ENCODE measurements at regions not wholly inside any gene's neighbourhood (a gene's known extent, or its start where the extent isn't known, plus 50 kb on each side); places are given as distances from the start of the nearest gene placed in this dataset.

DNA sequence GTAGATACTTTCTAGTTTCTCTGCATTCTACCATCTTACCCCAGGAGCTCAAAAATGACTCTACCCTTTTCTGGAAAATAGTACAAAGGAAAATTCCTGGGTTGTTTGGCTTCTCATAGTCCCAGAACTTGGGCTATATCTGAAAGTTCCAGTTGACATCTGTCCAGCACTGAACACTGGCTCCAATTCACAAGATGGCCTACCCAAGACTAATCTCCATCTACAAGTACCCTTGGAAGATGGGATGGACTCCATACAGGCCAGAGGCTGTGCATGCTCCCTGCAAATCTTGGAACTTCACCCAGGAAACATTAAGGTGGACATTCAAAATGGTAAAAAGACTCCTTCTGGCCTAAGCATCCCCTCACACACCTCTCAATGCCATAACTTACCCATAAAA lies 427.1 kb downstream of the DTWD2 start:
- H3K27ac ChIP-seq, result no peak overlapping the region
- no peak overlapping the region for H3K4me3 ChIP-seq
- H3K36me3 ChIP-seq, result no peaks in the 10 kb centered on the region
- H3K27me3 ChIP-seq (replicated peaks in 1 of 7), result no peaks in the 10 kb centered on the region
- no peak for DNase-seq
- H3K9me3 ChIP-seq, result no peaks in the 10 kb centered on the region
- intact Hi-C loops (cut with DNase I; ENCODE audit: low total_unique reads), result no loop called here
- TF ChIP-seq POLR2A (IDR thresholded peaks at IDR 0.05) (no peak), POLR2AphosphoS5 (IDR thresholded peaks at IDR 0.05) (no peak)
- TF ChIP-seq, protein P1, sequence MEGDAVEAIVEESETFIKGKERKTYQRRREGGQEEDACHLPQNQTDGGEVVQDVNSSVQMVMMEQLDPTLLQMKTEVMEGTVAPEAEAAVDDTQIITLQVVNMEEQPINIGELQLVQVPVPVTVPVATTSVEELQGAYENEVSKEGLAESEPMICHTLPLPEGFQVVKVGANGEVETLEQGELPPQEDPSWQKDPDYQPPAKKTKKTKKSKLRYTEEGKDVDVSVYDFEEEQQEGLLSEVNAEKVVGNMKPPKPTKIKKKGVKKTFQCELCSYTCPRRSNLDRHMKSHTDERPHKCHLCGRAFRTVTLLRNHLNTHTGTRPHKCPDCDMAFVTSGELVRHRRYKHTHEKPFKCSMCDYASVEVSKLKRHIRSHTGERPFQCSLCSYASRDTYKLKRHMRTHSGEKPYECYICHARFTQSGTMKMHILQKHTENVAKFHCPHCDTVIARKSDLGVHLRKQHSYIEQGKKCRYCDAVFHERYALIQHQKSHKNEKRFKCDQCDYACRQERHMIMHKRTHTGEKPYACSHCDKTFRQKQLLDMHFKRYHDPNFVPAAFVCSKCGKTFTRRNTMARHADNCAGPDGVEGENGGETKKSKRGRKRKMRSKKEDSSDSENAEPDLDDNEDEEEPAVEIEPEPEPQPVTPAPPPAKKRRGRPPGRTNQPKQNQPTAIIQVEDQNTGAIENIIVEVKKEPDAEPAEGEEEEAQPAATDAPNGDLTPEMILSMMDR (IDR thresholded peaks at IDR 0.05 in 8 of 11, conservative IDR thresholded peaks at IDR 0.05 in 3 of 11), result no peak
- H3K4me1 ChIP-seq, result no peaks in the 10 kb centered on the region

DNA sequence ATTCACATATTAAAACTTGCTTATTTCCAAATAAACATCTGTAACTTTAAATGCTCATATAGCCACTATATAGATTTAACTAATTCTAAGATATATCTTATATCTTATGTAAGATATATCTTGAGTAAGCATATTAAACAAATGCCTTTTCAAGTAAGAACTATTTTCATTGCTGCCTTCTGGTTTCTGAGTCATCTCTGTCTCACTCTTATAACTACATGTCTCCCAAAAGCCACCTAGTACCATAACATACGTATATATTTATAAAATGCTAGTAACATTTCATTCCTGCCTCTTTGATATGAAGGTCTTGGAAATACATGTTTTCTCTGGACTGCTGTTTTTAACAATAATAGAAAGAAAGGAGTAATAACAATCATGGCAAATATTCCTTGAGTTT lies 429.5 kb downstream of the DTWD2 start:
- no peak for DNase-seq
- Histone ChIP-seq H3K27ac (no peak overlapping the region), H3K36me3 (no peaks in the 10 kb centered on the region), H3K27me3 (replicated peaks in 1 of 7) (no peaks in the 10 kb centered on the region), H3K4me1 (no peaks in the 10 kb centered on the region), H3K4me3 (no peak overlapping the region), H3K9me3 (no peaks in the 10 kb centered on the region)
- TF ChIP-seq POLR2A (IDR thresholded peaks at IDR 0.05), result no peak
- TF ChIP-seq, protein P1 (IDR thresholded peaks at IDR 0.05 in 8 of 11, conservative IDR thresholded peaks at IDR 0.05 in 3 of 11), result no peak
- no peak for TF ChIP-seq POLR2AphosphoS5 (IDR thresholded peaks at IDR 0.05)
- 78 to 94% (median 86%) methylated on average over 1 of the region's 1 CpG for WGBS, 5 donors
- intact Hi-C loops (cut with DNase I; ENCODE audit: low total_unique reads), result no loop called here

DNA sequence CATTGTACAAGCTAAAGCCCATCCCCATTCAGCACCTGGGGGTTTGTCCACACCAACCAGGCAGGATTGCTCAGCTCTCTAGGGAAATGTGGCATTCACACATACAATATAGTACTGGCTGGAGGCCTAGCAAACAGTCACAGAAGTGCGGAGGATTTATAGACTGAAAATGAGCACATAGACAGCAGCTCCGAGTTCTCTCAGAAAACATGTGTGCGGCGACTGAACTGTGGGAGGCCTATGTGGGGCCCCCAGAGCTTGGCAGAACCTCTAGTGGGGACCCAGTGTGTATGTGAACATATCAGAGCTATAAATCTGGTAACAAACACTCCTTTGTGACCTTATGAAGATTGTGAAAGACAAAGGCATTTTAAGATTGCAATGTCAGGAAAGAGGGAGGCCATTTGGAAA lies 431.1 kb downstream of the DTWD2 start:
- Histone ChIP-seq H3K27me3 (replicated peaks in 1 of 7) (no peaks in the 10 kb centered on the region), H3K27ac (no peak overlapping the region), H3K4me3 (no peak overlapping the region), H3K9me3 (no peaks in the 10 kb centered on the region), H3K4me1 (no peaks in the 10 kb centered on the region), H3K36me3 (no peaks in the 10 kb centered on the region)
- no peak for DNase-seq
- intact Hi-C loops (cut with DNase I; ENCODE audit: low total_unique reads), result no loop called here
- TF ChIP-seq POLR2AphosphoS5 (IDR thresholded peaks at IDR 0.05) (no peak), POLR2A (IDR thresholded peaks at IDR 0.05) (no peak)
- WGBS, 5 donors, result 82 to 93% (median 91%) methylated on average over 4 of the region's 4 CpGs

DNA sequence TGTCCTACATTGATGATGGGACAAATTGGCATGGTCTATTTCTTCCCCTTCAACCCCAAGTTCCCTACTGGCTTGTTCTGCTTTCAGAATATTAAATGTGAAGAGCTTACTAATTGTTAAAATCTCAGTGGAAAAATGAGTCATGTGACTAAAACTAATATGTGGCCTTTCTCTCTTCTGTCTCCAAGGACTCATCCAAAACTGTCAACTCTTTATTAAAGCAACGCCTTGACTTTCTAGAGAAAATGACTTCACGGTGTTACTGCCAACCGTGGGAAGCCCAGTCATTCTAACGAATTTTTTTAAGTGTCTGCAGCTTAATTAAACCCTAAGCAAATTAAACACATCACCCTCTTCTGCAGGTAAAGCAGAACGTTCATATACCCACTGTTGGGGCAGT lies 431.6 kb downstream of the DTWD2 start:
- H3K27ac ChIP-seq, result no peak overlapping the region
- WGBS, 5 donors, result 77 to 86% (median 81%) methylated on average over 5 of the region's 5 CpGs
- H3K4me1 ChIP-seq, result no peaks in the 10 kb centered on the region
- no peak for TF ChIP-seq POLR2A (IDR thresholded peaks at IDR 0.05)
- TF ChIP-seq POLR2AphosphoS5 (IDR thresholded peaks at IDR 0.05), result no peak
- TF ChIP-seq, protein P1 (IDR thresholded peaks at IDR 0.05 in 8 of 11, conservative IDR thresholded peaks at IDR 0.05 in 3 of 11), result no peak
- H3K27me3 ChIP-seq (replicated peaks in 1 of 7), result no peaks in the 10 kb centered on the region
- no peak overlapping the region for H3K4me3 ChIP-seq
- H3K9me3 ChIP-seq, result no peaks in the 10 kb centered on the region
- no peak for DNase-seq
- intact Hi-C loops (cut with DNase I; ENCODE audit: low total_unique reads), result no loop called here
- H3K36me3 ChIP-seq, result no peaks in the 10 kb centered on the region

DNA sequence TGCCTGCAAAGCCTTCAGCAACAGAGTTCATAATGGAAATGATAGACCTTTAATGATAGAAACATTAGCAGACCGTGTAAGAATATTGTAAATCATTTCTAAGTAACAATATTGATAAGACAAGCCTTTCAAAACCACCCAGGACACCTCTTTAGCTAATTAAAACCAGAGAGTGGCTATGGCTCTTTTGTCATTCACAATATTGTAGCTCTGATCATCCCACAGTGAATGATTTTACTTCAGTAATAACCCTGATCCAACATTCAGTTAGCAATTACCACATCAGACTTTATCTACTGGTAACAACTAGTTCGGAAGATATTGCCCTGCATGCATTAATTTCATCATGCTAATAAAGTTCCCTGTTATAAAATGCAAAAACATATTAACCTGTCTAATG lies 432.6 kb downstream of the DTWD2 start:
- intact Hi-C loops (cut with DNase I; ENCODE audit: low total_unique reads), result no loop called here
- TF ChIP-seq, protein P1 (IDR thresholded peaks at IDR 0.05 in 8 of 11, conservative IDR thresholded peaks at IDR 0.05 in 3 of 11), result no peak
- TF ChIP-seq POLR2AphosphoS5 (IDR thresholded peaks at IDR 0.05) (no peak), POLR2A (IDR thresholded peaks at IDR 0.05) (no peak)

More for the DNA sequence above, 432.6 kb downstream of the DTWD2 start:
- H3K27me3 ChIP-seq (replicated peaks in 1 of 7), result no peaks in the 10 kb centered on the region
- 85 to 95% (median 87%) methylated on average over 2 of the region's 2 CpGs for WGBS, 5 donors
- H3K27ac ChIP-seq, result no peak overlapping the region
- no peaks in the 10 kb centered on the region for H3K4me1 ChIP-seq
- no peak overlapping the region for H3K4me3 ChIP-seq
- no peaks in the 10 kb centered on the region for H3K36me3 ChIP-seq
- no peak for DNase-seq
- no peaks in the 10 kb centered on the region for H3K9me3 ChIP-seq

All from spleen (tissue), 11 donors.